Activated CD4-positive, alpha-beta T cell treated with anti-CD3 and anti-CD28 coated beads for 36 hours (primary cell): ENCODE measurements at regions not wholly inside any gene's neighbourhood (a gene's known extent, or its start where the extent isn't known, plus 50 kb on each side); places are given as distances from the start of the nearest gene placed in this dataset.

ENCODE experiments used
- ATAC-seq: fragments of 200-7000 bp; cut with Tn5 transposase; one replicate; pipeline ENCODE4 v1.10.0; 2021; ENCODE audit warnings: mild to moderate bottlenecking, moderate library complexity
- CTCF ChIA-PET: fragments of 350-600 bp; sonication (Branson Sonifier 250); formaldehyde crosslinking; loops from one replicate; lab custom pipeline; 2021; ENCODE audit warnings: antibody characterized with exemption; lab: Charles Lee
- POLR2A ChIA-PET: fragments of 350-600 bp; sonication (Branson Sonifier 250); formaldehyde crosslinking; loops from one replicate; lab custom pipeline; 2021; ENCODE audit warnings: antibody characterized with exemption, inconsistent platforms; lab: Charles Lee
- DNase-seq: peaks from one replicate; pipeline ENCODE4 v3.0.0-alpha.2; 2020
- H3K27ac Mint-ChIP-seq: one replicate; pipeline ENCODE4 v1.8.0; 2021; ENCODE audit warnings: mixed read lengths
- H3K27me3 Mint-ChIP-seq: one replicate; pipeline ENCODE4 v1.8.0; 2021; ENCODE audit warnings: mixed read lengths
- H3K36me3 Mint-ChIP-seq: one replicate; pipeline ENCODE4 v1.8.0; 2021; ENCODE audit warnings: low read depth, mixed read lengths
- H3K4me1 Mint-ChIP-seq: one replicate; pipeline ENCODE4 v1.8.0; 2021; ENCODE audit warnings: mixed read lengths
- H3K4me3 Mint-ChIP-seq: one replicate; pipeline ENCODE4 v1.8.0; 2021; ENCODE audit warnings: mild to moderate bottlenecking, moderate library complexity, mixed read lengths
- H3K9me3 Mint-ChIP-seq: one replicate; pipeline ENCODE4 v1.8.0; 2021; ENCODE audit warnings: low read depth, mixed read lengths
- intact Hi-C, 2 experiments: fragments of 100-400 bp; cut with DNase I in 1 of 2; cut with micrococcal nuclease in 1 of 2; formaldehyde crosslinking; loops; one replicate each; pipeline versions ENCODE4 v1.14.2 to v1.15.1; 2022 to 2024; cut with DNase I, micrococcal nuclease

DNA sequence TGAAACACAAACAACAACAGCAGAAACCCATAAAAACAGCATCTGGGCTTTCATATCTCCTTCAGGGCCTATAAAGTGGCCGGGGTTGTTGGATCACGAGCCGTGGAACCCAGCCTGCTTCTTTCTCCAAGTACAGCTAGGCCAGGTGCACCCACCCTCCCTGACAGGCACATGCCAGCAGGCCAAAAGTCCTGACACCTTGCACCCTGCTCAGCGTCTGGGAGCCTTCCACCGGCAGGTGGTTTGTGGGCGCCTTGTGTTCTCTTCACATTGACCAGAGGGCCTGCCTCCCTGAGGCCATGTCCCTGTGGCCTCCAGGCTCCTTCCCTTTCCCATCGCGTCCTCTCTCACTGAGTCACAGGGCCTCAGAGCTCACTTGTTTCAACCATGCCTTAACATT, 271.6 kb downstream of the ZNF516 start:
- no peak for DNase-seq
- POLR2A ChIA-PET = no interaction called here
- no peaks in the 10 kb centered on the region for H3K4me1 Mint-ChIP-seq
- no peaks in the 10 kb centered on the region for H3K36me3 Mint-ChIP-seq
- no peaks in the 10 kb centered on the region for H3K27me3 Mint-ChIP-seq
- CTCF ChIA-PET = no interaction called here
- H3K9me3 Mint-ChIP-seq = no peaks in the 10 kb centered on the region
- no peak for ATAC-seq
- intact Hi-C loops = no loop called here
- H3K4me3 Mint-ChIP-seq = no peak overlapping the region
- no peak overlapping the region for H3K27ac Mint-ChIP-seq

DNA sequence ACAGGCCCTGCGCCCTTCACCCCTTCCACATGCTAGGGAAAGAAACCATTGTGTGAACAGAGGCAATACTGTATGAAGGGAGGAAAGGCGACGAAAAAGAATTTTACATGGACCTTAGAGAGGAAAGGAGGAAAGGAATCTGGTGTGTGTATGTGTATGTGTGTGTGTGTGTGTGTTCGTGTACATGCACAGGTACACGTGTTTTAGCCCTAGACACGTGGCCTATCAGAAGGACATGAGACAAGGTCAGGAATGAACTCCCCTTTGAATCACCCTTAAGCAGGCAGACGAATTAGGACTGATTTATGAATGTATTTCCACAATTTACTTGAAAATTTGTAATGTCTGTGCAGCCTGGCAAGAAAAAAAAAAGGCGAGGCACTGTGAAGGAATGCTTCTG, 276.0 kb downstream of the ZNF516 start:
- POLR2A ChIA-PET = no interaction called here
- no peak for ATAC-seq
- intact Hi-C loops = no loop called here
- Mint-ChIP-seq H3K4me3 (no peak overlapping the region), H3K4me1 (no peaks in the 10 kb centered on the region), H3K27me3 (peaks cover 3% of the 10 kb centered on the region), H3K27ac (no peak overlapping the region), H3K36me3 (no peaks in the 10 kb centered on the region), H3K9me3 (no peaks in the 10 kb centered on the region)
- no peak for DNase-seq
- CTCF ChIA-PET = no interaction called here

DNA sequence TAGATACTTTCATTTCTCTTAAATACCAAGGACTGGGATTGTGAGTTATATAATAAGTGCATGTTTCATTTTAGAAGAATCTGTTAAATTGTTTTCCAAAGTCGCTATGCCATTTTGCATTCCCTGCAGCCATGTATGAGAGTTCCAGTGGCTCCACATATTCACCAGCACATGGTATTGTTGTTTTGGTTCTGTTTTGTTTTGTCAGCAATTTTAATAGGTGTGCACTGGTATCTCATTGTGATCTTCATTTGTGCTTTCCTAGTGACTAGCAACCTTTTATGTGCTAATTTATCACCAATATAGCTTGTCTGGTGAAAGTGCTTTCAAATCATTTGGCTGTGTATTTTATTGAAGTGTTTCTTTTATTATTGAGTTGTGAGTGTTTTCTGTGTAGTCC, 278.9 kb downstream of the ZNF516 start:
- H3K27me3 Mint-ChIP-seq = peaks cover 3% of the 10 kb centered on the region
- peaks cover 13% of the 10 kb centered on the region for H3K4me1 Mint-ChIP-seq
- intact Hi-C loops = no loop called here
- no peak overlapping the region for H3K27ac Mint-ChIP-seq
- no peak overlapping the region for H3K4me3 Mint-ChIP-seq
- ATAC-seq (no peak), DNase-seq (no peak)
- ChIA-PET POLR2A (no interaction called here), CTCF (no interaction called here)
- no peaks in the 10 kb centered on the region for H3K9me3 Mint-ChIP-seq
- no peaks in the 10 kb centered on the region for H3K36me3 Mint-ChIP-seq

DNA sequence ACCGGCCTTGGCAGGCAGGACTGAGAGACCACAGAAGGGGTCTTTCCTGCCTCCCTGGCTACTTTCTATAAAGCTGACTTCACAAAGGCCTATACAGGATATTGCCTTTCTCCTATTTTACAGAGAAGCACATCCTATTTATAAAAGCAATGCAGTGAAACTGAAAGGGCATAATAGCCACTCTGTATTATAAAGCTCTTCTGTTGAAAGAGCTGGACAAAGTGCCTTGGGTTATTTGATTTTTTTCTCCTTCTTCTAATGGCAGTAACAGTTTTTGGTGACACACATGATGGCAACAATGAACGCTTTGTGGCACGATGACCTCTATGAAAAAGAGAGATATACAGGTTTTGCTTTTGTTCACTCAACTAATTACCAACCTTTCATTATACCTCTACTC, 281.1 kb downstream of the ZNF516 start:
- intact Hi-C loops = no loop called here

DNA sequence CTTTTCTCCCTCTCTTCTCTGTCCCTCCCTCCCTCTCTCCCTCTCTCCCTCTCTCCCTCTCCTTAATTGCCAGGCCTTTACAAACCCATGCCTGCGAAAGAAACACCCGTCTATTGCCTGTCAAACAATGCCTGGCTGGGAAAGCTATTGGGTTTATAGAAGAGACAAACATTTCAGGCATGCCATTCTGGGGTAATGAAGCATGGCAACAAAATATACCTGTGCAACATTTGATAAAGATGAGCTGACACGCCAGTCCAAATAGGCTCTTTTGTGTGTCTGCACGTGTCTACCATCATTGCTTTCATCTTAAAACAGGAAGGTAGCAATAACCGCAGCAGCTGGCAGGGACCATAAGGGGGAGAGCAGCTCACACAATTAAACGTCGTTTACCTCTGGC, 282.1 kb downstream of the ZNF516 start:
- ChIA-PET POLR2A (no interaction called here), CTCF (no interaction called here)
- intact Hi-C loops = no loop called here
- no peak overlapping the region for H3K27ac Mint-ChIP-seq
- H3K27me3 Mint-ChIP-seq = peaks cover 3% of the 10 kb centered on the region
- DNase-seq = peak; percentile 16
- no peaks in the 10 kb centered on the region for H3K36me3 Mint-ChIP-seq
- ATAC-seq = no peak
- H3K9me3 Mint-ChIP-seq = no peaks in the 10 kb centered on the region
- H3K4me3 Mint-ChIP-seq = no peak overlapping the region
- H3K4me1 Mint-ChIP-seq = peaks cover 25% of the 10 kb centered on the region

More for the DNA sequence above, 281.1 kb downstream of the ZNF516 start:
- Mint-ChIP-seq H3K4me3 (no peak overlapping the region), H3K27ac (no peak overlapping the region), H3K36me3 (no peaks in the 10 kb centered on the region), H3K4me1 (peaks cover 22% of the 10 kb centered on the region), H3K9me3 (no peaks in the 10 kb centered on the region), H3K27me3 (peaks cover 3% of the 10 kb centered on the region)
- no peak for DNase-seq
- CTCF ChIA-PET = interaction anchor here (0.6 kb wide), 1 partner anchor 129 kb away, joined by 3 read pairs; no protein-coding TSS in a partner anchor
- ATAC-seq = no peak
- POLR2A ChIA-PET = no interaction called here

DNA sequence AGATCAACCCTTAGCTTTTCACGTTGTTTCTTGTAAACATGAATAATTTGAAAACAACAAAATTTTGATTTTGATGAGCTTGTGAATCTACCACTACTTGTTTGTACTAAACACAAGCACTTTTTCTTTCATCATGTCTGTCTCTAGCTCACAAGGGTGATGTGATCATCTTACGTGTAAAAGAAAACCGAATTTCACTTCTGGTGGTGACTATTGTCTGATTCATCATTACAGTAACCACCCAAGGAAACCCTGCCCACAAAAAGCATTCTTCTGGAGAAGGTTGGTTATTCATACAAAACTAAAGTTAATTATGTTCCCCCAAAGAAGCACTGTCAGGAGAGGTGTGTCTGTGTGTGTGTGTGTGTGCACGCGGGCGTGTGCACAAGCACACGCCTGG, 285.4 kb downstream of the ZNF516 start:
- H3K27ac Mint-ChIP-seq = peak overlapping the region; percentile 76
- peak; percentile 87 for ATAC-seq
- CTCF ChIA-PET = no interaction called here
- DNase-seq = peak; percentile 37
- no peaks in the 10 kb centered on the region for H3K9me3 Mint-ChIP-seq
- POLR2A ChIA-PET = interaction anchor here (0.7 kb wide), 1 partner anchor 22 kb away, joined by 4 read pairs; no protein-coding TSS in a partner anchor
- no peaks in the 10 kb centered on the region for H3K36me3 Mint-ChIP-seq
- peaks cover 8% of the 10 kb centered on the region for H3K27me3 Mint-ChIP-seq
- peaks cover 25% of the 10 kb centered on the region for H3K4me1 Mint-ChIP-seq
- H3K4me3 Mint-ChIP-seq = no peak overlapping the region
- intact Hi-C loops = loop anchor here in 1 of 2 experiments (2.0 kb wide), 1 partner anchor 79 kb away; no protein-coding TSS in a partner anchor

DNA sequence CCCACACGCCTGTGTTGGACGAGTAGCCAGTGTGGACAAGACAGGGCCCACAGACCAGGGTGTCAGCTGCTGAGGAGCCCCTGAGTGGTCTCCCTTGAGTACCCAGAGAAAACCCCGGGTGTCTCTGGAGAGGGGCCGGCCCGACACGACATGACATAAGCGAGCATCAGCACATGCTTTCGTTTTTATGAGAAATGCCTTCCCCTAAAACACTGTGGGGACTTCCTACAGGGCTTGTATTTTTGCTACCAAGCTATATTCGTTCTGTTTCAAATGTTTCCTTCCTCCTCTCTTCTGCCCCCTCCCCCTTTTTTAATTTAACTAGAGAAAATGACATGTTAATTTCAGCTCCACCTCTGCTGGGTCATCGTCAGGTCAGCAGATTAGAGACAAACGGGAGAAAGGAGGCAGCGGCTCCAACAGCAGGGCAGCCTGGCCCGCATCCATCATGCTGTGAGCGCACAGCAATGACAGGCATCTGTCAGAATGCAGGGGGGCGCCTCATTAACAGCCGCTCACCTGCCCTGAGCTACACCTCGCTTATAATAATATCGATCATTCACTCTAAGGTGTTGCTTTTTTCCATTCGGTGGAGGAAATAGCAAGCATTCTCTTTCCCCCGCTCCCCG, 286.2 kb downstream of the ZNF516 start:
- H3K4me1 Mint-ChIP-seq = peaks cover 24% of the 10 kb centered on the region
- no peaks in the 10 kb centered on the region for H3K36me3 Mint-ChIP-seq
- H3K9me3 Mint-ChIP-seq = no peaks in the 10 kb centered on the region
- H3K27ac Mint-ChIP-seq = peak overlapping the region; percentile 76
- POLR2A ChIA-PET = interaction anchor here (0.7 kb wide), 1 partner anchor 21 kb away, joined by 4 read pairs; no protein-coding TSS in a partner anchor
- CTCF ChIA-PET = no interaction called here
- ATAC-seq = peak; percentile 53
- DNase-seq = peak; percentile 39
- intact Hi-C loops = loop anchor here in 1 of 2 experiments (2.0 kb wide), 1 partner anchor 78 kb away; no protein-coding TSS in a partner anchor
- no peak overlapping the region for H3K4me3 Mint-ChIP-seq
- peaks cover 11% of the 10 kb centered on the region for H3K27me3 Mint-ChIP-seq

DNA sequence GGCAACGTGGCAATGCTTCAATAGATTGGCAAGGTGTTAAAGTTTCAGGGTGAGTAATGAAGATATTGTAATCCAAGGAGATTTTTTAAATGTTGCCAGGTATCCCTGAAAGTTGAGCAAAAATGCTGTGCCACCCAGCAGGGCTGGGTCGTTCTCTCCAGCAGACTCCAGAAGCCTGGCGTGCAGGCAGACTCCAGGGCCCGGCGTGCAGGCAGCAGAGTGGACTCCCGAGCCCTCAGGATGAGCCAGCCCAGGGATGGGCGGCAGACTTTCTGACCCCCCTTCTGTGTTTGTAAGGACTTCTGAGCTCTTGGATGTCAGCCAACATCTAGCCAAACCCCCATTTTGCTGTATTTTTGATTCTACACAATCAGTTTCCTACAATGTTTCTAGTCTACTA, 289.1 kb downstream of the ZNF516 start:
- Mint-ChIP-seq H3K36me3 (no peaks in the 10 kb centered on the region), H3K4me1 (peaks cover 12% of the 10 kb centered on the region), H3K27ac (no peak overlapping the region), H3K4me3 (no peak overlapping the region), H3K27me3 (peaks cover 13% of the 10 kb centered on the region), H3K9me3 (no peaks in the 10 kb centered on the region)
- CTCF ChIA-PET = no interaction called here
- ATAC-seq (no peak), DNase-seq (no peak)
- intact Hi-C loops = no loop called here
- POLR2A ChIA-PET = no interaction called here

DNA sequence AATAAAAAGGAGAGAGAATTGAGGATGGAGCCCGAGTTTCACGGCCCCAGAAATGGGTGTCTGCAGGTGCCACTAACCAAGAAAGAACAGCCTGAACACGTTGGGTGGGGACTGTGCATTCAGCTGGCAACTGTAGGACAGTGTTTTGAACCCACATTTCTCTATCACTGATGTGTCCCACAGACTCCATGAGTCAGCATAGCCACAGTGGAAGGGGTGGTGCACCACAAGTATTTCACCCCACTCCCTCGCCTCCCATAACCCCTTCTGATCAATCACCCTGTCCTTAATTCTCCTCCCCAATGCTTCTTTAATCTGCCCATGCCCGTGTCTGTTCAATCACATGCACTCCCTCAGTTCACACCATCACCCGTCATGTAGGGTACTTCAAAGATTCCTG, 291.5 kb downstream of the ZNF516 start:
- no peak for DNase-seq
- Mint-ChIP-seq H3K4me1 (no peaks in the 10 kb centered on the region), H3K27ac (no peak overlapping the region), H3K27me3 (peaks cover 14% of the 10 kb centered on the region), H3K36me3 (no peaks in the 10 kb centered on the region), H3K4me3 (no peak overlapping the region), H3K9me3 (no peaks in the 10 kb centered on the region)
- intact Hi-C loops = no loop called here
- ChIA-PET POLR2A (no interaction called here), CTCF (no interaction called here)
- no peak for ATAC-seq

DNA sequence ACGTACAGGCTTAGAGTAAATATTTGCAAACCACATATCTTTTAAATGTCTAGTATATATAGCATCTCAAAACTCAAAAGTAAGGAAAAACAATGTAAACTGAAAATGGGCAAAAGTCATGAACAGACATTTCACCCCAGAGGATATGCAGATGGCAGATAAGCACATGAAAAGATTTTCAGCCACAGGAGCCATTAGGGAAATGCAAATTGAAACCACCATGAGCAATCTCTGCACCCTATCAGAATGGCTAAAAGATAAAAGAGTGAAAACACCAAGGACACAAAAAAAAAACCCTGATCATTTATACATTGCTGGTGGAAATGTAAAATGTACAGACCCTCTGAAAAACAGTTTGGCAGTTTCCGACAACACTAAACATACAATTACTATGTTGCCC, 292.7 kb downstream of the ZNF516 start:
- POLR2A ChIA-PET = no interaction called here
- no peak overlapping the region for H3K4me3 Mint-ChIP-seq
- CTCF ChIA-PET = no interaction called here
- no peaks in the 10 kb centered on the region for H3K4me1 Mint-ChIP-seq
- no peak for ATAC-seq
- no peak overlapping the region for H3K27ac Mint-ChIP-seq
- H3K9me3 Mint-ChIP-seq = no peaks in the 10 kb centered on the region
- intact Hi-C loops = no loop called here
- H3K27me3 Mint-ChIP-seq = peaks cover 17% of the 10 kb centered on the region
- H3K36me3 Mint-ChIP-seq = no peaks in the 10 kb centered on the region
- no peak for DNase-seq

DNA sequence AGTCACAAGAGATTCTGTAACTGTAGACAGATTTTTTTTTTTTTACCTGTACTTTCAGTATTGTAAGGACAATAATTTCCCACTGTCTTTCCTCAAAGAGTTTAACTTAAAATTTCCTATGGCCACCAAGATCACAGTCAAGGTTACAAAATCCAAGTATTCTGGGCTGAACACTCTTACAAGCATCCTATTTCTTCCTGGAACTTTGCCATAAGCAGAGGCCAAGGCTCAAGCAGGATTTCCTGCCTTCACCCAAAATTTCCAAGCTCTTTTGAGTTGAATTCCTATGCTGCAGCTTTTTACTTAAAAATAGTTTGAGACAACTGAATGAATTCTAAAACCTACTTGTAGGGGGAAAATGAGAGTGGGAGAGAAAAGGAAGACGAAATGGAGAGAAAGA, 299.4 kb downstream of the ZNF516 start:
- no peaks in the 10 kb centered on the region for H3K36me3 Mint-ChIP-seq
- peaks cover 2% of the 10 kb centered on the region for H3K9me3 Mint-ChIP-seq
- H3K4me3 Mint-ChIP-seq = no peak overlapping the region
- no peaks in the 10 kb centered on the region for H3K4me1 Mint-ChIP-seq
- H3K27me3 Mint-ChIP-seq = peaks cover 14% of the 10 kb centered on the region
- no peak overlapping the region for H3K27ac Mint-ChIP-seq
- CTCF ChIA-PET = interaction anchor here (1.7 kb wide), 1 partner anchor 13 kb away, joined by 5 read pairs; no protein-coding TSS in a partner anchor
- intact Hi-C loops = no loop called here
- POLR2A ChIA-PET = no interaction called here
- DNase-seq (no peak), ATAC-seq (no peak)

DNA sequence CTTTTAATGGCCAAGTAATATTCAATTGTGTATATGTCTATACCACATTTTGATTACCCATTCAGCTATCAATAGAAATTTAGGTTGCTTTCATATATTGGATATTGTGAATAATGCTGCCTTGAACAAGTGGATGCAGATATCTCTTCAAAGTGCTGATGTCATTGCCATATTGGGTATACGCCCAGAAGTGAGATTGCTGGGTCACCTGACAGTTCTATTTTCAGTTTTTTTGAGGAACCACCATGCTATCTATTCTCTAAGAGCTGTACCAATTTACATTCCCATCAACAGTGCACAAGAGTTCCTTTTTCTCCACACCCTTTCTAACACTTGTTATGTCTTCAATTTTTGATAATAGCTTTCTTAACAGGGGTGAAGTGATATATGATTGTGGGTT, 306.9 kb downstream of the ZNF516 start:
- H3K27me3 Mint-ChIP-seq = peaks cover 12% of the 10 kb centered on the region
- intact Hi-C loops = no loop called here
- no peak overlapping the region for H3K27ac Mint-ChIP-seq
- peaks cover 7% of the 10 kb centered on the region for H3K9me3 Mint-ChIP-seq
- ChIA-PET POLR2A (interaction anchor here (0.6 kb wide), 1 partner anchor 21 kb away, joined by 4 read pairs; no protein-coding TSS in a partner anchor), CTCF (no interaction called here)
- no peak overlapping the region for H3K4me3 Mint-ChIP-seq
- DNase-seq (no peak), ATAC-seq (no peak)
- no peaks in the 10 kb centered on the region for H3K4me1 Mint-ChIP-seq
- no peaks in the 10 kb centered on the region for H3K36me3 Mint-ChIP-seq
